HG02884 (cell line): ENCODE measurements at regions not wholly inside any gene's neighbourhood (a gene's known extent, or its start where the extent isn't known, plus 50 kb on each side); places are given as distances from the start of the nearest gene placed in this dataset.
"Not testable (repeated sequence)": the region's sequence is repeated elsewhere in the genome, so short reads cannot be mapped to it uniquely, and the experiment has no call there.

Experiments
- ATAC-seq: cut with Tn5 transposase; IDR thresholded peaks from one replicate; pipeline ENCODE4 v1.9.1; 2021; ENCODE audit warnings: mild to moderate bottlenecking, moderate library complexity; ENCODE audit not compliant: unreplicated experiment

DNA sequence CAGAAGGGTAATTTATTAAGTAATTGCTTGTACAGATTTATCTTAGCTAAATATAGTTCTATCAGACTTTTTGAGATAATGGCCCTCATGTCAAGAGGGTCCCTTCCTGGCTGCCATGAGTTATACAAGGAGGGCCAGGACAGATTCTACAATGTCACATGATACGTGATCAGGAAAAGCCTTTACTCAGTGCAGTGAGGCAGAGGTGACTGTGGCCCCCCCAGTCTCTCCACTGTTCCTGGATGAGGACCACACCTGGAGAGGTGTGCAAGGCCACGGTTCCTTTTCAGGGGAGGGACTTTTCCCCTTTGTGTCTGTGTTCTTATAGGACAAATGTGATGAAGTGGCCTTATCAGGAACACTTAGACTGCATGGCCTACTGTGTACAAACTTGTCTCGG lies 54.3 kb upstream of the LRCH1 start:
- ATAC-seq, result no peak

- ATAC-seq, result no peak
Measured at GRCh38 chr13:46496086-46496485, 56.9 kb upstream of the LRCH1 start.

DNA sequence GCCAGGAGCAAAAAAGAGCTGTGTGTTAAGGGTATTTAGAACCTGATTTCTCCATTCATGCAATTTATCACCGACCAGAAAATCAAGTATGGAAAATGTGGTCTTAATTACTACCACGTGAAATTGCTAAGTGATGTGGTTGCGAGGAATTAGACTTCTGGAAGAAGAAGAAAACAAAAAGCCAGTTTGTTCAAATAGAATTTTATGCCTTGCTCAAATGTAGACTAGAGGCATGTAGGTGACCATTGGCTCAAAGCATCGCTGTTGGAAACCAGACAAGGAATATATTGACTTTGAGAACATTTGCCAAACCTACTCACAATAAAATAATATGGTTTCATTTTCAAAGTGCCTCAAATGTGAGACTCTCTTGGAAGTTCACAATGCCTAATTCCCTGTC lies 57.3 kb upstream of the LRCH1 start:
- no peak for ATAC-seq

- ATAC-seq, result no peak
Measured at GRCh38 chr13:46495066-46495465, 57.9 kb upstream of the LRCH1 start.

- ATAC-seq, result no peak
Measured at GRCh38 chr13:46492946-46493345, 60.0 kb upstream of the LRCH1 start.

DNA sequence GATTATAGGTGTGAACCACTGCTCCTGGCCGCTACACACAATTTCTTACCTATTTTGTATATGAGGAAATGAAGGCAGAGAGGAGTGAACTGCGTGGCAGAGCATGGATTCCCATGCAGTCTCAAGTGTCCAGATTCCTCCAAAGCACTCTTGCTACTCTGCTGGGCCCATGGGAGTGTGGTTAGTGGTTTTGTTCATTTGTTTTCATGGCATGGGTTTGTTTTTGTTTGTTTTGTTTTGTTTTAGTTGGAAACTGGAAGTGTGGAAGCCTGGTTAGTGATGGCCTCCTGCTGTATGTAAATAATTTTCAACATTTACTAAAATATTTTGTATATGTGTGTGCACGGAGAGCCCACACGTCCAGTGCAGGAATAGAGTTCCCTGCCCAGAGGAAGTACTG lies 61.3 kb upstream of the LRCH1 start:
- no peak for ATAC-seq

DNA sequence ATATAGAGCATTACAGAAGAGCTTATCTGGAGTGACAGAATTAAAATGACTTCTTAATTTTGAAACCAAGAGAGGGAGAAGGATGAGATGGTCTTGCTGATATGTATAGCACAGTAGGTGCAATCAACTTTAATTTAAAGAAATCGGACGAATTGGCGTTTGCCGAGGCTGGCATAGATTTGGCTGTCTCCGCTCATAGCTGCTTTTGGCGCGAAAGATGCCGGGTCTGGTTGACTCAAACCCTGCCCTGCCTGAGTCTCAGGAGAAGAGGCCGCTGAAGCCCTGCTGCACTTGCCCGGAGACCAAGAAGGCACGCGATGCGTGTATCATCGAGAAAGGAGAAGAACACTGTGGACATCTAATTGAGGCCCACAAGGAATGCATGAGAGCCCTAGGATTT lies 62.3 kb upstream of the LRCH1 start:
- ATAC-seq, result not testable (repeated sequence)

DNA sequence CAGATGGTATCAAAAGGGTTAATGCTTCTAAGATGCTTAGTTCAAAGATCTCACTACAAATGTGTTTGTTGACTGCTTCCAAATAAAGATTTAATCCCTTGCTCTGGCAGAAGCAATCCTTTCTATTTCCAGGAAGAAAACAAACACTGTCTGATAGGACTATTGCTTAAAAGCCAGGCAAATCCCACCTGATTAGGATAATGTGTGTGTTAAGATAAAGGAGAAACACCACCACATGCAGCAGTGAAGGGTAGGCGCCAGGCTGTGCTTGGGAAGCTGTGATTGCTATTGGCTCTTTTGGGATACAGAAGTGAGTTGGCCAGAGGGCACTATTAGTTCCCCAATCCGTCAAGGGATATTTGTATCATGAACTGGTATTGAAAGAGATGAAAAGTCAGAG lies 62.8 kb upstream of the LRCH1 start:
- no peak for ATAC-seq

- no peak for ATAC-seq
Measured at GRCh38 chr13:46489586-46490023, 63.4 kb upstream of the LRCH1 start.

DNA sequence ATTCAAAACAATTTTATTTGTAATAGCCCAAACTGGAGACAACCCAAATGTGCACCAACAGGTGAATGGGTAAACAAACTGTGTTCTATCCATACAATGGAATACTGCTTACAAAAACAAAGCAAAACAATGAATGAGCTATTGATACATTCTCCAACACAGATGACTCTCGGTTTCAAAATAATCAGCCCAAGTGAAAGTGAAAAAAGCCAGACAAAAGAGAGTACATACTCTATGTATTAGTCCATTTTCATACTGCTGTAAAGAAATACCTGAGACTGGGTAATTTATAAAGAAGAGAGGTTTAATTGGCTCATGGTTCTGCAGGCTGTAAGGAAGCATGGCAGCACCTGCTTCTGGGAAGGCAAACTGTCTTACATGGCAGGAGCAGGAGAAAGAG lies 65.2 kb upstream of the LRCH1 start:
- ATAC-seq, result no peak

DNA sequence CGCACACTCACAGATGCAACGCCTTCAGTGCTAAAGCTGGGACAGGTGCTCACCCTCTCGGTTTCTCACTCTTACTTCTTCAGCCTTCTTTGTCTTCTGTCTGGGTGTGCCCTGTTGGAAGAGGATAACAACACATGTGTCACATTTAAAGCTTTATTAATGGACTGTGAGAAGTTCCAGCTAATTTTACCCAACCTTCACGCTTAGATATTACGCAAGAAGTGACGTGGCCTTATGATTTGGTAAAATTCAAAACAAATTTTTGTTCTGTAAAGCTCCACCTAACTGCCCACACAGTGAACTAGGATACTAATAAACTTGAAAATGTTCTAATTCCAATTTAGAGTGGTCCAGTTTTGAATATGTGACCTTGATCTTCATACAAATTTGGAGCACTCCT lies 66.7 kb upstream of the LRCH1 start:
- no peak for ATAC-seq

DNA sequence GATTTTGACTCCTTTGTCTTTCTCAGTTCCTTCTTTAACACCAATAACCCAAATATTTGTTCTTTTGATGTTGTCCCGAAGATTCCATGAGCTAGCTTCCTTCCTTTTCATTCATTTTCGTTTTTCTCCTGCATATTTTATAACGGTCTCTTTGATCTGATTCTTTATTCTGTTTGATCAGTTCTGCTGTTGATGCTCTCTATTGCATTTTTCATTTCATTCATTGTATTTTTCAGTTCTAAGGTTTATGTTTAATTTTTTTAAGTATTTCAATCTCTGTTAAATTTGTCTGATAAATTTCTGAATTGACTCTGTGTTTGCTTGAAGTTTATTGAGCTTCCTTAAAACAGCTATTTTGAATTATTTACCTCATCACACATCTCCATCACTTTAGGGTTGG lies 68.4 kb upstream of the LRCH1 start:
- no peak for ATAC-seq

- no peak for ATAC-seq
Measured at GRCh38 chr13:46481166-46481565, 71.8 kb upstream of the LRCH1 start.

- ATAC-seq, result no peak
Measured at GRCh38 chr13:46480131-46480530, 72.8 kb upstream of the LRCH1 start.

GRCh38 chr13:46479691-46480090 lies 73.3 kb upstream of the LRCH1 start:
- no peak for ATAC-seq

DNA sequence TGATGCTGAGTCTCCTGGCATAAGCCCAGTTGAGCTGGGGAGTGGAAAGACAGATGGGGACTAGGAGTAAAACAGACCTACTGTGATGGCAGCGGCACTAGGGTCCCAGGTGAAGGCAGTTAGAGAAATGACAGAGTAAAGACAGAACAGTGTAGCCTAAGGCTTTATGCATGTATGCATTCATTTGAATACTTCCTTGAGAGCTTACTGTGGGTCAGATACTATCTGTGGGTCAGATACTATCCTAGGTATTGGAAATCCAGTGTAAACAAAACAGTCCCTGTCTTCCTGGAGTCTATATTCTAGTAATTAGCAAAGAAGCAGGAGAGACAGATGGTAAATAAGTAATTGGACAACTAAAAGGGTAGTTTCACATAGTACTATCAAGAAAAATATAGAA lies 73.7 kb upstream of the LRCH1 start:
- ATAC-seq, result no peak

DNA sequence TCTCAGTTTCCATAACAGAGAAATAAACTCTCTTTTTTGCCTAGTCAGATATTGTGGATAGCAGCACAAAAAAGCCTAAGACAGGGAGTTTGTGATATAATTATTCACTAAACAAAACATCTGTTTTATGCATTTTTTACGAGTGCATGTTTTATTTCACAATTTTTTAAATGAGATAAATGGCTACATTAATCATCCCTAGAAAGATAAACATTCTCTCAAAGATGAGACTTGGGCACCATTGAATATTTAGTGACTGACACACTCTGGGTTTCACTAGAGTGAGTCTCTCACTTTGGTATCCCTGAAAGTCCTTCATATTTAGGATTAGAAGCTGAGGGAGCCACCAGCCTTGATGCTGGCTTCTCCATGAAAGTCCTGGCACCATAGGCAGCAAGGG lies 74.3 kb upstream of the LRCH1 start:
- no peak for ATAC-seq

DNA sequence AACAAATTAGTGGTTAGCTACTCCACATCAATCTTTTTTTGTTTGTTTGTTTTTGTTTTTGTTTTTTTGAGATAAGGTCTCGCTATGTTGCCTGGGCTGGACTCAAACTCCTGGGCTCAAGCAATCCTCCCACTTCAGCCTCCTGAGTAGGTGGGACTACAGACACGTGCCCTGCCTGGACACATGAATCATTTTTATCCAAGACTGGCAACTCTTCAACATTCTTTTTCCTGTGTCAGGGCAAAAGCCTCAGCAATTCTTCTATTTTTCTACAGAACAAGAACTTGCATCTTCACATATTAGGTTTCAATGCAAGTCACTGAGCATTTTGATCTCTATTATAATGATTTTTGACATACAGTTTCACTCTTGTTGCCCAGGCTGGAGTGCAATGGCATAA lies 76.8 kb upstream of the LRCH1 start:
- no peak for ATAC-seq

GRCh38 chr13:46475541-46475991 lies 77.4 kb upstream of the LRCH1 start:
- ATAC-seq, result no peak

DNA sequence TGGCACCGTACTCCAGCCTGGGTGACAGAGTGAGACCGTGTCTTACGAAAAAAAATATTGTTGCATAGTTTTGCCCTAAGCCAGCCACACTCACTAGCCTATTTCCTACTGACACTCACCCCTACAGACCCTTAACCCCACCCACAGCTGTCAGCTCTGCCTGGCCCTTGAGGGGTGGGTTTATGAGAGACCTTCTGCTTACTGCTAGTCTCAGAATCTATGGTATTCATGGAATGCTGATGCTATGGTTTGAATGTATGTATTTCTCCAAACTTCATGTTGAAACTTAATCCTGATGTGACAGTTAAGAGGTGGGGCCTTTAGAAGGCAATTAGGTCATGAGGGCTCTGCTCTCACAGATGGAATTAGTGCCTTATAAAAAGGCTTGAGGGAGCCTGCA lies 79.2 kb upstream of the LRCH1 start:
- ATAC-seq, result no peak

- no peak for ATAC-seq
Measured at GRCh38 chr13:46472384-46472783, 80.6 kb upstream of the LRCH1 start.

- ATAC-seq, result not testable (repeated sequence)
Measured at GRCh38 chr13:46469699-46470098, 82.6 kb upstream of the RUBCNL start.

- no peak for ATAC-seq
Measured at GRCh38 chr13:46468570-46469463, 81.8 kb upstream of the RUBCNL start.
